ENCODE measurements at regions not wholly inside any gene's neighbourhood (a gene's known extent, or its start where the extent isn't known, plus 50 kb on each side); places are given as distances from the start of the nearest gene placed in this dataset.

DNA sequence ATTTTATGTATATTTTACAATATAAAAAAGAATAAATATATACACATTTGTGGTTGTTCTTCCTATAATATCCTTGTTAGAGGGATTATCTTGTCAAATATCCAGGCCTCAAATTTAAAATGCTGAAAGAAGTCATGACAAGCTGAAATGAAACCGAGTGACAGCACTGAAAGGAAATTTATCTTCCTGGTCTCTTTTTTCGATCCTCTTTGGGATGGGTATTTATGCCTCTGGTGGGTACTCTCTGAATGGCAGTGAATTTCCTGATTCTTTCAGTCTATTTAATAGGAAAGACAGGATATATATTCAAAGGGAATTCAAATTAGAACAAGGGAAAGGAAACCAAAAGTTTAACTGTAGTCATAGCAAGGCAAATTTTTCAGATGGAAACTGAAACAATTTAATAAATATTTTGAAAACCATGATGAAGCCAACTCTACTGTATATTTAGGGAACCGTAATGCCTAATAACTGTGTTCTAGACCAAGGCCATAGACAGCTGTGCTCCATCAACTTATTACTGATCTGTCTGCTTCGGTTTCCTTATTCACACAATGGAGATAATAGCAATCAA, 97.9 kb downstream of the DLEU7 start:
- TF ChIP-seq, protein P1, sequence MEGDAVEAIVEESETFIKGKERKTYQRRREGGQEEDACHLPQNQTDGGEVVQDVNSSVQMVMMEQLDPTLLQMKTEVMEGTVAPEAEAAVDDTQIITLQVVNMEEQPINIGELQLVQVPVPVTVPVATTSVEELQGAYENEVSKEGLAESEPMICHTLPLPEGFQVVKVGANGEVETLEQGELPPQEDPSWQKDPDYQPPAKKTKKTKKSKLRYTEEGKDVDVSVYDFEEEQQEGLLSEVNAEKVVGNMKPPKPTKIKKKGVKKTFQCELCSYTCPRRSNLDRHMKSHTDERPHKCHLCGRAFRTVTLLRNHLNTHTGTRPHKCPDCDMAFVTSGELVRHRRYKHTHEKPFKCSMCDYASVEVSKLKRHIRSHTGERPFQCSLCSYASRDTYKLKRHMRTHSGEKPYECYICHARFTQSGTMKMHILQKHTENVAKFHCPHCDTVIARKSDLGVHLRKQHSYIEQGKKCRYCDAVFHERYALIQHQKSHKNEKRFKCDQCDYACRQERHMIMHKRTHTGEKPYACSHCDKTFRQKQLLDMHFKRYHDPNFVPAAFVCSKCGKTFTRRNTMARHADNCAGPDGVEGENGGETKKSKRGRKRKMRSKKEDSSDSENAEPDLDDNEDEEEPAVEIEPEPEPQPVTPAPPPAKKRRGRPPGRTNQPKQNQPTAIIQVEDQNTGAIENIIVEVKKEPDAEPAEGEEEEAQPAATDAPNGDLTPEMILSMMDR (IDR thresholded peaks at IDR 0.05) = no peak; the same call in 1 of the 2 replicates
- TF ChIP-seq ZFX (IDR thresholded peaks at IDR 0.05; ENCODE audit: borderline replicate concordance) = no peak
